Body of pancreas (tissue), 4 donors: ENCODE measurements at regions not wholly inside any gene's neighbourhood (a gene's known extent, or its start where the extent isn't known, plus 50 kb on each side); places are given as distances from the start of the nearest gene placed in this dataset.

Source experiments
- POLR2A ChIP-seq, 3 donors: fragments of 450-650 bp; IDR thresholded peaks; one replicate each; pipeline ENCODE4 v1.6.1; 2016; ENCODE audit warnings: antibody characterized with exemption in 3 of 3, mild to moderate bottlenecking in 2 of 3
- TF ChIP-seq, protein P1 (sequence below), 7 experiments: fragments of 450-650 bp in 4 of 7; fragments of 200-600 bp in 3 of 7; sonication (generic) in 3 of 7; IDR thresholded peaks; one replicate each; pipeline ENCODE4 v1.5.1; 2016 to 2019; ENCODE audit warnings: antibody characterized with exemption in 7 of 7

DNA sequence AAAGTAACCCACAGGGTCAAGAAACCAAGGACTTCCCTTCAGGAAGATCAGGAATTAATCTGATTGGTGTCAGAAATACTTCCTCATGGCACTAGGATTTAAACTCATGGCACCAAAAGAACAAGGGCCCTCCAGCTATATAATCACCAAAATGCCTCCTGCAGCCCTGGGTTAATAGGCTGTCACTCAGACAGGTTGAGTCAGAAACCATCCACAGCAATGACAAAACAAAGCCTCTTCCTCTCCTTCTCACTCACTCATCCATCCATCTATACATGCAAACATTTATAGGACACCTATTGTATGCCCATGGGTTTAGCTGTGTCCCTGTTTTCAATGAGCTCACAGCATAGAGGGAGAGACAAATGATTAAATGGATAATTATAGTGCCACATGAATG is 62.5 kb upstream of the SPOCK1 start:
- TF ChIP-seq, protein P1, sequence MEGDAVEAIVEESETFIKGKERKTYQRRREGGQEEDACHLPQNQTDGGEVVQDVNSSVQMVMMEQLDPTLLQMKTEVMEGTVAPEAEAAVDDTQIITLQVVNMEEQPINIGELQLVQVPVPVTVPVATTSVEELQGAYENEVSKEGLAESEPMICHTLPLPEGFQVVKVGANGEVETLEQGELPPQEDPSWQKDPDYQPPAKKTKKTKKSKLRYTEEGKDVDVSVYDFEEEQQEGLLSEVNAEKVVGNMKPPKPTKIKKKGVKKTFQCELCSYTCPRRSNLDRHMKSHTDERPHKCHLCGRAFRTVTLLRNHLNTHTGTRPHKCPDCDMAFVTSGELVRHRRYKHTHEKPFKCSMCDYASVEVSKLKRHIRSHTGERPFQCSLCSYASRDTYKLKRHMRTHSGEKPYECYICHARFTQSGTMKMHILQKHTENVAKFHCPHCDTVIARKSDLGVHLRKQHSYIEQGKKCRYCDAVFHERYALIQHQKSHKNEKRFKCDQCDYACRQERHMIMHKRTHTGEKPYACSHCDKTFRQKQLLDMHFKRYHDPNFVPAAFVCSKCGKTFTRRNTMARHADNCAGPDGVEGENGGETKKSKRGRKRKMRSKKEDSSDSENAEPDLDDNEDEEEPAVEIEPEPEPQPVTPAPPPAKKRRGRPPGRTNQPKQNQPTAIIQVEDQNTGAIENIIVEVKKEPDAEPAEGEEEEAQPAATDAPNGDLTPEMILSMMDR (IDR thresholded peaks at IDR 0.05) = no peak
- TF ChIP-seq POLR2A (IDR thresholded peaks at IDR 0.05) = no peak
